DMS153 (cell line): ENCODE measurements at regions not wholly inside any gene's neighbourhood (a gene's known extent, or its start where the extent isn't known, plus 50 kb on each side); places are given as distances from the start of the nearest gene placed in this dataset.
"Not testable (repeated sequence)": the region's sequence is repeated elsewhere in the genome, so short reads cannot be mapped to it uniquely, and the experiment has no call there.

Source experiments
- DNase-seq: peaks from one replicate; lab custom pipeline; 2025; lab: John Stamatoyannopoulos, UW

DNA sequence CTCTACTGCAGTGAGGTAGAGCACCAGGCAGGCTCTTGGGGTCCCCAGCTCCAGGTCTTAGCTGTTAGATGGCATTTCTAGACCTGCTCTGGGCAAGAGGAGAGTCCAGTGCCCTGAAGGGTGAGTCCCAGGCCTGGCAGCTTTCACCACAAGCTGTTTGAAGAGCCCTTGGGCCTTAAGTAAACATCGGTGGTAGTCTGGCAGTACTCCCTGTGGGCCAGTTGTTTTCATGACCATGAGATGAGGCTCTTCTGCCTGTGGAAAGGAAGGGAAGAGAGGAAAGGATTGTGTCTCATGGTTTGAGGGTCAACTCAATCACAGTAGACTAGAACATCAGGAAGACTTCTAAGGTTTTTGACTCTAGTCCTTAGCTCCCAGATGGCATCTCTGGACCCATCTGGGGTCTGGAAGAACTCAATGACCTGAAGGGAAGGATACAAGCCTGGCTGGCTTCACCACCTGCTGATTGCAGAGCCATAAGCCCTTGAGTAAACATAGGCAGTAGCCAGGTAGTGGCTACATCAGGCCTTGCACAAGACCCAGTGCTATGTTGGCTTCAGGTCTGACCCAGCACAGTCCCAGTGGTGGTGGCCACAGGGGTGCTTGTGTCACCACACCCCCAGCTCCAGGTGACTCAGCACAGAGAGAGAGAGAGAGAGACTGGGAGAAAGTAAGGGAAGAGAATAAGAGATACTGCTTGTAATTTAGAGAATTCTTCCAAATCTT lies 114.3 kb upstream of the PCSK5 start:
- no peak for DNase-seq

DNA sequence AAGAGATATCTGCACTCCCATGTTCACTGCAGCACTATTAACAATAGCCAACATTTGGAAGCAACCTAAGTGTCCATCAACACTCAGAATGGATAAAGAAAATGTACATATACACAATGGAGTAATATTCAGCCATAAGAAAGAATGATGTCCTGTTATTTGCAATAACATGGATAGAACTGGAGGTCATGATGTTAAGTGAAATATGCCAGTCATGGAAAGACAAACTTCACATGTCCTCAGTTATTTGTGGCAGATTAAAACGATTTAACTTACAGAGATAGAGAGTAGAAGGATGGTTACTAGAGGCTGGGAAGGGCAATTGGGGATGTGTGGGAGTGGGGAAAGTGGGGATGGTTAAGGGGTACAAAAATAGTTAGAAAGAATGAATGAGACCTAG lies 110.3 kb upstream of the PCSK5 start:
- DNase-seq: no peak

DNA sequence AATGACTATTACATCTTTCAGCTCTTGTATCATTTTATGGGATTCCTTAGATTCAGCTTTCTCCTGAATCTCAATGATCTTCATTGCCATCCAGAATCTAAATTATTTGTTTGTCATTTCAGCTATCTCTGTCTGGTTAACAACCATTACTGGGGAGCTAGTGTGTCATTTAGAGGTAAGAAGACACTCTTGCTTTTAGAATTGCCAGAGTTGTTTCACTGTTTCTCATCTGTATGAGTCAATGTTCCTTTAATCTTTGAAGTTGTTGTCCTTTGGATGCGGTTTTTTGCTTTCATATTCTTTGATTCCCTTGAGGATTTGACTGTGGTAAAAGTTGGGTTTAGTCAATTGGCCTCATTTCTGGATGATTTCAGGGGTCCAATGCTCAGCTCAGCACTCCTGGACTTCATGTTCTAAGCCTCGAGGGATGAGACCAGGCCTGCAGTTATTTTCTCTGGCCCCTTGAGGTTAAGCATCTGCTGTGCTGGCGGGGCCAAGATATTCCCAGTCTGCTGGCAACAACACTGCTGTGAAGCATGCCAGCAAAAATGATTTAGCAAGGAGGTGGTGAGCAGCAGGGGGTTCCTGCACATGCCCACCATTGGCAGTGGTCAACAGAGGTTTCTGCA lies 102.4 kb upstream of the PCSK5 start:
- DNase-seq: no peak

DNA sequence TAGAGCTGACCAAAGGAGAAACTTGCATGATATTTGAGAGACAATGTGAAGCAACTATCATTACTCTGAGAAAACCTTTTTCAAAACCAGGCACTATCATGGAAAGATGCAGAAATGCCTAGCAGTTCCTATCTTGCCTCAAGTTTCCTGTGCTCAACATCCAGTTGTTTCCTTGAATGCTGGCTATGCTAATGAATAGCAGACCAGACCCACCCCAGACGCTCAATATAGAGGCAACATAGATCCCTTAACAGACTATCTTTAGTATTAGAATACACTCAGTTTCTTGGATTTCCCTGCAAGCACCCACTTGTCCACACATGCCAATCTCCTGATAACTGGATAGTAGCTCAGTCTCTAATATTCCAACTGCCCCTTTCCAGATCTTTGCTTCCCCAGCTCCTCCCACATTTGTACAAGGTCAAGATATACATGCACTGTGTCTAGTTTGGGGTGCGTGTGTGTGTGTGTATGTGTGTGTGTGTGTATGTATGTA lies 93.3 kb upstream of the PCSK5 start:
- no peak for DNase-seq

DNA sequence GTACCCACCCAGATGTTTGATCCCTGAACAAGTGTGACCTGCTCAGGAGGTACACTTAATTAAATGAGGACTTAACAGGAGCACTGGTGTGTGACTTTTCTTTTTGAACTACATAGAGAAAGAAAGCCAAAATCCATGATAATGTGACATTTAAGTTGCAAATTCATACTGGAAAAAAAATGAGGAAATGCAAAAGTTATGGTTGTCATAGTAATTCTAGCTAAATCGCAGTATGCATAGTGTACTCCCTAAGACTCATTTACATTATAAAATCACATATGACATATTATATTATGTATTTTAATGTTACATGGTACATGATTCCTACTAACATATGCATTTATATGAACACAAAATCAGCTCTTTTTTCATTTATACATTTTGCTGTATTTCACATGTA lies 92.0 kb upstream of the PCSK5 start:
- DNase-seq: no peak

DNA sequence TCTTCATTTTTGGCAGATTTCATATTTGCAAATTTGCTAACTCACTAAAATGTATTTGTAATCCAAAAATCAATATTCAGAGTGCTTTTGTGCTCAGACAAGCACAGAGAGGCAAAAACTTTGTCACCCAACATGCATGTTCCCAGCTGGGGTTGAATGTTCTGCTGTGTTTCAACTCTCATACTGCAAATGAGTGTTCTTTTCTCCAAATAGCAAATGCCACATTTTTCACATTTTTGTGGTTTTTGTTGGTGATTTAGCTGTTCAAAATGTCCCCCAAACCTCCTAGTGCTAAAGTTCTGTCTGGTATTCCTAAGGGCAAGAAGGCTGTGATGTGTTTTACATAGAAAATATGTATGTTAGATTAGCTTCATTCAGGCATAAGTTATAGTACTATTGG lies 87.3 kb upstream of the PCSK5 start:
- no peak for DNase-seq

DNA sequence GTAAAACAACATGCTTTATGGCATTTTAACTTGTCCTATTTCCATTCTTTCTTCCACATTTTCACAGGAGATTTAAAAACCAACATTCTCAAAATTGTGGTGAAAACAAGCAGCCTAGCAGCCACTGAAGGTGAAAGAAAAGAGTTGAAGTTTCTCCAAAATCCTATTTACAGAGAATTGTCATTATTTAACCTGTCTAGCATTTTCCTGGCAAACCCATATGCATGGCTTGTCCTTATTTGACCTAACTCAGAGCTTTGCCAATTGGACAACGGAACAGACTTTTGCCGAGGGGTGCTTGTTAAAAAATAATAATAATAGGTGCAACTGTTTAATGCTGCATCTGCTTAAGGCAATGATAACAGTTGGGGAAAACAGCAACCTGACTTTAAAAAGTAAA lies 80.4 kb upstream of the PCSK5 start:
- no peak for DNase-seq

DNA sequence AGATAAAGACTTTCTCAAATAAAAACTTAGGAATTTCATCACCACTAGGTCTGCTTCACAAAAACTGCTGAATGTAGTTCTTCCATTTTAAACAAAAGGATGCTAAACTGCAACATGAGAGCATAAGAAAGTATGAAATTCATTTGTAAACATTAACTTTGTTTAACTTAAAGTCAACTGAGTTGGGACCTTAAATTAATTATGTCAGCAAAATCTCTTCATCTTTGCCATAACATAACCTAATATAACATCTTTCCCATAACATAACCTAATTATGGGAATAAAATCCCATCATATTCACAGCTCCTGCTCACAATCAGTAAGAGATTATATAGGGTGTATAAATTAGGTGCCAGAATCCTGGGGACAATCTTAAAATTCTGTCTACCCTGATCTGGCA lies 78.8 kb upstream of the PCSK5 start:
- no peak for DNase-seq

DNA sequence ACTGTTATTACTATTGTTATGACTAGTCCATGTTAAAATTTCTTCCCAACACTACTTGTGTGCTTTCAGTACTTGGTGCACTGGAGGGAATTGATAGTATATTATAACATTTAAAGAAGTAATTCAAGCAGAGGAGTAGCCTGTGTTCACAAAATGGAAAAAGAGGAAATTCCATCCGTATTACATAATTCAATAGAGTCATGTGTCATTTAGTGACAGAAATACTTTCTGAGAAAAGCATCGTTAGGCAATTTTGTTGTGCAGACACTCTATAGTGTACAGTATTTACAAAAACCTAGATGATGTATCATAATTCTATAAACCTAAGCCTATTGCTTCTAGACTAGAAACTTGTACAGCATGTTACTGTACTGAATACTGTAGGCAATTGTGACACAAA lies 78.3 kb upstream of the PCSK5 start:
- DNase-seq: no peak

DNA sequence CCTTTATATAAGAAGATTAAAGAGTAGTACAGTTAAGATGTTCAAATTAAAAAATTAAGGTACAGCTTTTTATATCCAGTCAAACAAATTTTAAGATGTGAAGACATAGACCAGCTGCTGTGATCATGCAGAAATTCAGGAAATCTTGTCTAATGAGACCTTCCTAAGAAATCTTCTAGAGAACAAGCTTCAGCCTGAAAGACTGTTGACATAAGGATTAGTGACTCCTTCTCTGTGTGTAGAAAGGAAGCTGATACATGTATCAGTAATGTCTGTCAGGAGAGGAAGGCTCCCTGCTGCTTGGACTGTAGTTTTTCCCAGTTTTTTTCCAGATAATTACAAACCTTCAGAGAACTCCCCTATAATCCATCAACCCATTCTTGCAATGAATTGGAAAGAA lies 75.8 kb upstream of the PCSK5 start:
- no peak for DNase-seq

DNA sequence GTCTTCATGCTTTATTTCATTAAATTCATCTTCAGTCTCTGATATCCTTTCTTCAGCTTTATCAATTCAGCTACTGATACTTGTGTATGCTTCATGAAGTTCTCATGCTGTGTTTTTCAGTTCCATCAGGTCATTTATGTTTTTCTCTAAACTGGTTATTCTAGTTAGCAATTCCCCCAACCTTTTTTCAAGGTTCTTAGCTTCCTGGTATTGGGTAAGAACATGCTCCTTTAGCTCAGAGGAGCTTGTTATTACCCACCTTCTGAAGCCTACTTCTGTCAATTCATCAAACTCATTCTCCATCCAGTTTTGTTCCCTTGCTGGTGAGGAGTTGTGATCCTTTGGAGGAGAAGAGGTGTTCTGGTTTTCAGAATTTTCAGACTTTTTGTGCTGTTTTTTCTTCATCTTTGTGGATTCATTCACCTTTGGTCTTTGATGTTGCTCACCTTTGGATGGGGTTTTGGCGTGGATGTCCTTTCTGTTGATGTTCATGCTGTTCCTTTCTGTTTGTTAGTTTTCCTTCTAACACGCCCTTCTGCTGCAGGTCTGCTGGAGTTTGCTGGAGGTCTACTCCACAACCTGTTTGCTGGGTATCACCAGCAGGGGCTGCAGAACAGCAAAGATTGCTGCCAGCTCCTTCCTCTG lies 69.9 kb upstream of the PCSK5 start:
- DNase-seq: not testable (repeated sequence)

DNA sequence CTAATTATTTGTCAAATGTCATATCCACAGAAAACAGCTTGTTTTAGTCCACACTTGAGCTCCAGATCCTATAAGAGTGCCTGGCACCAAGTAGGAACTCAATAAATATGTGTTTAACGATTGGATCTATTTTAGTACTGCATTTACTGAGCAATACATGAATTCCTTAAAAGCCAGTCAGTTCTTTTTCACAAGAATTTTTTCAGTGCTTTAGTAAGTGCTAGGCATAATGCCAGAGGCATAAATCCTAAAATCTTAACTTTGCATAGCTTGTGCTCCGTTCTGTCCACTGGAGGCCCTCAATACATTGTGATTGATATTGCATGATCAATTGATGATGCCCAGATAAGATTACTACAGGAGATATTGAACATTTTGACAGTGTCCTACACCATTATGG lies 67.3 kb upstream of the PCSK5 start:
- DNase-seq: no peak

DNA sequence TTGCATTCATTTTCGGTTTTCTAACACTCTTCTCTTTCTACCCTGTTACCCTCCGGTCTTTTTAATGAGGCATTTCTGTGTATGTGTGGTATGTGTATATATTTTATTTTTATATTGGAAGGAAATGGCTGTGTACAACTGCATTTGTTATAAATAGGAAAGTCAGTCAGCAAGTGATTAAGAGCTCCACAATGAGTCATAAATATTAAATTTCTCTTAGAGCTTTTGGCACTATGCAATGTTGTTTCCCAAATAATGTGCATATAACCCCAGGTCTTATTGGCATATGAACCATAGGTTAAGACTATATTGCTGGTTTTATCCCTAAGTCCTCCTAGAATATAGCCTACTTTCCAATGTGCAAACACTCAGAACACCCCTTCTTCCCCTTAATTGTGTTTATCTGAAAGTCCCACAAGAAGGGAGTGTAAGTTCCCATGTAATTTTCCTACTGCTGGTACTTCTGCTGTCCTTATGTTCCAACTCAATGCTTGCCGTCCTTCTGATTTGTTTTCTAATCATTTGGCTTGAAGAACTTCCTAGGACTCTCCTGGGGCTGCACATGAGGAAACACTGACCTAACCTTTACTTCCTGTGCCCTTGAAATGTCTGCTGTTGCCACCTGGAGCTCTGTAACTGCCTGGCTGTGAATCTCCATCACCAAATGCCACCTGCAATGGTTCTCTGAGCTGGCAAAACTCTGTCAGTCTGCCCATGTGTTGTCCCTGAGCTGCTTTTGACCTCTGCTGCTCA lies 65.5 kb upstream of the PCSK5 start:
- no peak for DNase-seq

DNA sequence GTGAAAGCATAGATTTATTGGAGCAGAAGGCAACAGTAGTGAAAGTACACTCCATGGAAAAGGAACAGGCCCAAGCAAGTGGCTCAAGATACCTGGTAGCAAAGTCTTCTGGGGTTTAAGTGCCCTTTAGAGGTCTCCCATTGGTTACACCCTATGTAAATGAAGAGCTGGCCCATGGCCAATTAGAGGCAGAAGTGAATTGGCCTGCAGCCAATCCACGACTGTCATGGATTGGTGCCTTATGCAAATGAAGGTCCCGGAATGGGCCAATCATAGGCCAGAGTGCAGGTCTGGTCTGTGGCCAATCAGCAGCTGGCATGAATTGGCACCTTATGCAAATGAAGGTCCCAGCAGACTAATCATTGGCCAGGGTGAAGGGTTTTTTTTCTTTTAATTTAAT lies 64.2 kb upstream of the PCSK5 start:
- no peak for DNase-seq

DNA sequence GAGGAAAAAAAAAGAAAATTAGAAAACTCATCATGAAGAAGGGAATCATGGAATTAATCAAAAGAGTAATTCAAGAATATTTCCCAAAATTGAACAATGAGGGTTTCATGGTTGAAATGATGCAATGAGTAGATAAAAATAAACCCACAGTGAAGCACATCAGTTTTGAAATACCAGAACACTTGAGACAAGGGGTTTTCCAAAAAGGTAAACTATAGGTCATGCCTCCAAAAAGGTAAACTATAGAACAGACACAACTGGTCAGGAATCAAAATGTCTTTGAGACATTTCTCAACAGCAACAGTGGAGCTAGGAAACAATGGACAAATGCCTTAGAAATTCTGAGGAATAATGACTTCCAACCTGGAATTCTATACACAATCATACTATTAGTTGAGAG lies 60.2 kb upstream of the PCSK5 start:
- no peak for DNase-seq

DNA sequence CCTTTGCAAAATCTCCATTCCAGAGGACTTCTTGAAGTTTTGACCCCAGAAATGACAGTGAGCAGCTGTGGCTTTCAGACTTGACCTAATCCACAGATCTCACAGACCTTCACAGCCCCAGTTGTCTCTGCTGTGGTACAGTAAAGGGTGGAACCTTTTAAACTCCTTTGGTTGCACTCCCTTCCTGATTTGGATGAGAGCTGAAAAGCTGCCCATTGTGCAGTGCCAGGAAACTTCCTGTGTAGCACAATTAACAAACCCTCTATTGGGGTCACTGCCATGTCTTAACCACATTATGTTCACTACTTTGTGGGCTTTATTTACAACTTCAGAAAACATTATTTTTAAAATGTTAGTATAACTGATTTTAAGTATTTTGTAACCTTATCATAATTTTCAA lies 56.7 kb upstream of the PCSK5 start:
- no peak for DNase-seq

DNA sequence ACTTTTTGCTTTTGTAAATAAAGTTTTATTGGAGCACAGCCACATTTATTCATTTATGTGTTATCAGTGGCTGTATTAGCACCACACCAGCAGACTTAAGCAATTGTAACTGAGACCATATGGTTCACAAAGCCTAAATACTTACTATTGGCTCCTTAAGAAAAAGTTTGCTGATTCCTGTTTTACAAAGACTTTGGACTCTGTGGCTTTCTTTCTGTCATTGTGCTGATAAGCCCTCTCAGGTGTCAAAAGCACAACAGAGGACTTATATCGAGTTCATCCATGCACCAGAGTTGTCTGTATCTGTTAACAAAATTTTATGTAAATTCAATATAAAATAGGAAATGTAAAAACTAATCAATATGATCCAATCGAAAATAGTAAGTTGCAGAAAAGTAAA lies 55.6 kb upstream of the PCSK5 start:
- no peak for DNase-seq
